ENCODE measurements at regions not wholly inside any gene's neighbourhood (a gene's known extent, or its start where the extent isn't known, plus 50 kb on each side); places are given as distances from the start of the nearest gene placed in this dataset.

DNA sequence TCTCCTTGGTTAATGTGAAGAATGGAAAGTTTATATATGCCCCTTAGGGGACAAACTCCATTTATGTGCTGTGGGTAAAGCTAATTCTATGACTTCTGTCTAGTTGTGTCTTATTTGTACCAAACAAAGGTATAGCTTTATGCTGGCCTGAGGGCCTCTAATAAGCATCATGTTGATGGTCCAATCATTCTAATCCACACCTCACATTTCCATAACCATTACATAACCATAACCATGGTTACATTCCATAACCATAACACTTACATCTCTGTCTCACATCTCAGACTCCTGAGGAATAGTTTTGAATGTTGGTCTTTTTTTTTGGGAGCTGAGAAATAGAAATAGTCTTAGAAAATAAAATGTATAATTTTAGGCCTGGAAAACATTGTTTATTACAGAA is 1097.1 kb downstream of the FLRT2 start:
- TF ChIP-seq, protein P1, sequence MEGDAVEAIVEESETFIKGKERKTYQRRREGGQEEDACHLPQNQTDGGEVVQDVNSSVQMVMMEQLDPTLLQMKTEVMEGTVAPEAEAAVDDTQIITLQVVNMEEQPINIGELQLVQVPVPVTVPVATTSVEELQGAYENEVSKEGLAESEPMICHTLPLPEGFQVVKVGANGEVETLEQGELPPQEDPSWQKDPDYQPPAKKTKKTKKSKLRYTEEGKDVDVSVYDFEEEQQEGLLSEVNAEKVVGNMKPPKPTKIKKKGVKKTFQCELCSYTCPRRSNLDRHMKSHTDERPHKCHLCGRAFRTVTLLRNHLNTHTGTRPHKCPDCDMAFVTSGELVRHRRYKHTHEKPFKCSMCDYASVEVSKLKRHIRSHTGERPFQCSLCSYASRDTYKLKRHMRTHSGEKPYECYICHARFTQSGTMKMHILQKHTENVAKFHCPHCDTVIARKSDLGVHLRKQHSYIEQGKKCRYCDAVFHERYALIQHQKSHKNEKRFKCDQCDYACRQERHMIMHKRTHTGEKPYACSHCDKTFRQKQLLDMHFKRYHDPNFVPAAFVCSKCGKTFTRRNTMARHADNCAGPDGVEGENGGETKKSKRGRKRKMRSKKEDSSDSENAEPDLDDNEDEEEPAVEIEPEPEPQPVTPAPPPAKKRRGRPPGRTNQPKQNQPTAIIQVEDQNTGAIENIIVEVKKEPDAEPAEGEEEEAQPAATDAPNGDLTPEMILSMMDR (IDR thresholded peaks at IDR 0.05; ENCODE audit: low read depth, low read length, missing input control), result no peak
- TF ChIP-seq MAX (IDR thresholded peaks at IDR 0.05), result no peak
- no peak for TF ChIP-seq YY1 (IDR thresholded peaks at IDR 0.05)
- TF ChIP-seq ATF3 (IDR thresholded peaks at IDR 0.05), result no peak
- TF ChIP-seq TAF1 (conservative IDR thresholded peaks at IDR 0.05), result no peak
- TF ChIP-seq, protein P2, sequence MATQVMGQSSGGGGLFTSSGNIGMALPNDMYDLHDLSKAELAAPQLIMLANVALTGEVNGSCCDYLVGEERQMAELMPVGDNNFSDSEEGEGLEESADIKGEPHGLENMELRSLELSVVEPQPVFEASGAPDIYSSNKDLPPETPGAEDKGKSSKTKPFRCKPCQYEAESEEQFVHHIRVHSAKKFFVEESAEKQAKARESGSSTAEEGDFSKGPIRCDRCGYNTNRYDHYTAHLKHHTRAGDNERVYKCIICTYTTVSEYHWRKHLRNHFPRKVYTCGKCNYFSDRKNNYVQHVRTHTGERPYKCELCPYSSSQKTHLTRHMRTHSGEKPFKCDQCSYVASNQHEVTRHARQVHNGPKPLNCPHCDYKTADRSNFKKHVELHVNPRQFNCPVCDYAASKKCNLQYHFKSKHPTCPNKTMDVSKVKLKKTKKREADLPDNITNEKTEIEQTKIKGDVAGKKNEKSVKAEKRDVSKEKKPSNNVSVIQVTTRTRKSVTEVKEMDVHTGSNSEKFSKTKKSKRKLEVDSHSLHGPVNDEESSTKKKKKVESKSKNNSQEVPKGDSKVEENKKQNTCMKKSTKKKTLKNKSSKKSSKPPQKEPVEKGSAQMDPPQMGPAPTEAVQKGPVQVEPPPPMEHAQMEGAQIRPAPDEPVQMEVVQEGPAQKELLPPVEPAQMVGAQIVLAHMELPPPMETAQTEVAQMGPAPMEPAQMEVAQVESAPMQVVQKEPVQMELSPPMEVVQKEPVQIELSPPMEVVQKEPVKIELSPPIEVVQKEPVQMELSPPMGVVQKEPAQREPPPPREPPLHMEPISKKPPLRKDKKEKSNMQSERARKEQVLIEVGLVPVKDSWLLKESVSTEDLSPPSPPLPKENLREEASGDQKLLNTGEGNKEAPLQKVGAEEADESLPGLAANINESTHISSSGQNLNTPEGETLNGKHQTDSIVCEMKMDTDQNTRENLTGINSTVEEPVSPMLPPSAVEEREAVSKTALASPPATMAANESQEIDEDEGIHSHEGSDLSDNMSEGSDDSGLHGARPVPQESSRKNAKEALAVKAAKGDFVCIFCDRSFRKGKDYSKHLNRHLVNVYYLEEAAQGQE (IDR thresholded peaks at IDR 0.05), result no peak
- TF ChIP-seq GABPA (IDR thresholded peaks at IDR 0.05 in 1 of 2, conservative IDR thresholded peaks at IDR 0.05 in 1 of 2), result no peak
- TF ChIP-seq RXRA (IDR thresholded peaks at IDR 0.05), result no peak
- TF ChIP-seq RAD21 (IDR thresholded peaks at IDR 0.05), result no peak
